Mesenchymal stem cell (in vitro differentiated cells and primary cell): ENCODE measurements at regions not wholly inside any gene's neighbourhood (a gene's known extent, or its start where the extent isn't known, plus 50 kb on each side); places are given as distances from the start of the nearest gene placed in this dataset.

Experiments
- DNase-seq: peaks from one replicate; pipeline ENCODE4 v3.0.0-alpha.2; 2013
- H2AFZ ChIP-seq: one replicate; pipeline ENCODE4 v1.6.1; 2013; ENCODE audit warnings: low read depth, mild to moderate bottlenecking, control low read depth, inconsistent platforms, low read length, moderate library complexity
- H2AK5ac ChIP-seq: 2 replicates; pipeline ENCODE4 v1.6.1; 2013; ENCODE audit warnings: low read length, moderate library complexity, mild to moderate bottlenecking, inconsistent platforms; ENCODE audit not compliant: severe bottlenecking
- H2BK120ac ChIP-seq: one replicate; pipeline ENCODE4 v1.6.1; 2013; ENCODE audit warnings: low read depth, mild to moderate bottlenecking, inconsistent platforms, low read length, moderate library complexity
- H2BK12ac ChIP-seq, 2 experiments: one replicate each; pipeline ENCODE4 v1.6.1; 2013; ENCODE audit warnings: inconsistent platforms in 2 of 2, low read length in 2 of 2, mild to moderate bottlenecking in 2 of 2, moderate library complexity in 2 of 2, control low read depth in 1 of 2
- H2BK15ac ChIP-seq: one replicate; pipeline ENCODE4 v1.6.1; 2013; ENCODE audit warnings: mild to moderate bottlenecking, low read depth, inconsistent platforms; ENCODE audit not compliant: poor library complexity, severe bottlenecking
- H2BK5ac ChIP-seq: 2 replicates; pipeline ENCODE4 v1.6.1; 2013; ENCODE audit warnings: low read depth, mild to moderate bottlenecking, low read length, control low read depth, inconsistent platforms; ENCODE audit not compliant: poor library complexity, severe bottlenecking
- H3K14ac ChIP-seq, 2 experiments: one replicate each; pipeline ENCODE4 v1.6.1; 2013; ENCODE audit warnings: inconsistent platforms in 2 of 2, low read length in 2 of 2, control low read depth in 1 of 2, mild to moderate bottlenecking in 1 of 2, moderate library complexity in 1 of 2
- H3K18ac ChIP-seq, 2 experiments: one replicate each; pipeline ENCODE4 v1.6.1; 2013; ENCODE audit warnings: inconsistent platforms in 2 of 2, low read length in 2 of 2, control low read depth in 1 of 2, low read depth in 1 of 2, mild to moderate bottlenecking in 1 of 2
- H3K23ac ChIP-seq, 2 experiments: one replicate each; pipeline ENCODE4 v1.6.1; 2013; ENCODE audit warnings: inconsistent platforms in 2 of 2, low read length in 2 of 2, mild to moderate bottlenecking in 2 of 2, moderate library complexity in 2 of 2, control low read depth in 1 of 2
- H3K27ac ChIP-seq: 2 replicates; pipeline ENCODE4 v1.5.1; 2013; ENCODE audit warnings: mild to moderate bottlenecking, moderate library complexity, low read length, control low read depth, inconsistent platforms; ENCODE audit not compliant: poor library complexity, severe bottlenecking
- H3K27me3 ChIP-seq, 2 experiments: 2 replicates each; pipeline versions ENCODE4 v1.6.1 to v1.7.0; 2013; ENCODE audit warnings: low read length in 2 of 2, mild to moderate bottlenecking in 2 of 2, moderate library complexity in 2 of 2, control low read depth in 1 of 2, inconsistent platforms in 1 of 2; ENCODE audit not compliant: control insufficient read depth in 1 of 2, insufficient read depth in 1 of 2
- H3K36me3 ChIP-seq, 2 experiments: 2 replicates each; pipeline versions ENCODE4 v1.6.1 to v1.7.0; 2013; ENCODE audit warnings: low read length in 2 of 2, control low read depth in 1 of 2, inconsistent platforms in 1 of 2, low read depth in 1 of 2, mild to moderate bottlenecking in 1 of 2; ENCODE audit not compliant: insufficient read depth in 2 of 2, control insufficient read depth in 1 of 2
- H3K4ac ChIP-seq, 2 experiments: one replicate each; pipeline ENCODE4 v1.6.1; 2013; ENCODE audit warnings: inconsistent platforms in 2 of 2, low read length in 2 of 2, mild to moderate bottlenecking in 2 of 2, moderate library complexity in 2 of 2, control low read depth in 1 of 2, low read depth in 1 of 2
- H3K4me1 ChIP-seq: 2 replicates; pipeline ENCODE4 v1.6.1; 2013; ENCODE audit warnings: low read depth, low read length, control low read depth; ENCODE audit not compliant: control insufficient read depth, insufficient read depth
- H3K4me2 ChIP-seq: 2 replicates; pipeline ENCODE4 v1.6.1; 2013; ENCODE audit warnings: low read length, mild to moderate bottlenecking, inconsistent platforms; ENCODE audit not compliant: poor library complexity, severe bottlenecking
- H3K4me3 ChIP-seq, 2 experiments: 2 replicates each; pipeline versions ENCODE4 v1.5.1 to v1.7.0; 2013; ENCODE audit warnings: low read length in 2 of 2, mild to moderate bottlenecking in 2 of 2, control low read depth in 1 of 2, low read depth in 1 of 2; ENCODE audit not compliant: insufficient read depth in 1 of 2
- H3K79me1 ChIP-seq: replicated peaks from 2 replicates; pipeline ENCODE4 v1.6.1; 2013; ENCODE audit warnings: mild to moderate bottlenecking, control low read depth, low read length, inconsistent platforms; ENCODE audit not compliant: poor library complexity, severe bottlenecking
- H3K9ac ChIP-seq: 2 replicates; pipeline ENCODE4 v1.7.0; 2013; ENCODE audit warnings: mild to moderate bottlenecking, low read length, moderate library complexity
- H3K9me3 ChIP-seq: 2 replicates; pipeline ENCODE4 v1.7.0; 2013; ENCODE audit warnings: mild to moderate bottlenecking, low read length; ENCODE audit not compliant: control insufficient read depth
- H4K8ac ChIP-seq: one replicate; pipeline ENCODE4 v1.6.1; 2013; ENCODE audit warnings: inconsistent platforms, mild to moderate bottlenecking, low read length, moderate library complexity
- H4K91ac ChIP-seq: one replicate; pipeline ENCODE4 v1.6.1; 2013; ENCODE audit warnings: mild to moderate bottlenecking, low read length, inconsistent platforms
- WGBS: methylation state at CpG from one replicate; pipeline ENCODE4 v1.1.7; 2013; ENCODE audit warnings: mixed read lengths; 5-methylcytosine and 5-hydroxymethylcytosine counted together

- 76% methylated on average over 4 of the region's 4 CpGs for WGBS
- Histone ChIP-seq H4K8ac (no peak overlapping the region), H2BK12ac (no peak overlapping the region), H3K9ac (no peak overlapping the region), H2BK120ac (no peak overlapping the region), H3K79me1 (no peaks in the 10 kb centered on the region), H3K36me3 (no peaks in the 10 kb centered on the region), H3K4ac (no peak overlapping the region), H3K4me1 (no peaks in the 10 kb centered on the region), H3K18ac (no peak overlapping the region), H3K27me3 (no peaks in the 10 kb centered on the region), H4K91ac (no peak overlapping the region), H3K23ac (no peak overlapping the region), H2BK5ac (no peak overlapping the region), H3K27ac (no peak overlapping the region), H2AK5ac (no peak overlapping the region), H3K4me2 (no peak overlapping the region), H2BK15ac (no peak overlapping the region), H3K14ac (no peak overlapping the region), H3K4me3 (no peak overlapping the region), H3K9me3 (no peaks in the 10 kb centered on the region), H2AFZ (no peak overlapping the region)
- no peak for DNase-seq
These were observed 259.9 kb upstream of the KCNH8 start for GRCh38 chr3:18888370-18888769.

- Histone ChIP-seq H2BK15ac (no peak overlapping the region), H3K23ac (no peak overlapping the region), H2AFZ (no peak overlapping the region), H4K91ac (no peak overlapping the region), H2BK12ac (no peak overlapping the region), H2BK120ac (no peak overlapping the region), H4K8ac (no peak overlapping the region), H2AK5ac (no peak overlapping the region), H3K9ac (no peak overlapping the region), H3K4me3 (no peak overlapping the region), H3K27me3 (no peaks in the 10 kb centered on the region), H3K9me3 (no peaks in the 10 kb centered on the region), H3K18ac (no peak overlapping the region), H3K14ac (no peak overlapping the region), H3K4me2 (no peak overlapping the region), H2BK5ac (no peak overlapping the region), H3K27ac (no peak overlapping the region), H3K36me3 (no peaks in the 10 kb centered on the region), H3K79me1 (no peaks in the 10 kb centered on the region), H3K4ac (no peak overlapping the region), H3K4me1 (no peaks in the 10 kb centered on the region)
- DNase-seq, result no peak
- 36% methylated on average over 6 of the region's 6 CpGs for WGBS
These were observed 262.0 kb upstream of the KCNH8 start for GRCh38 chr3:18886331-18886730.

GRCh38 chr3:18885612-18886011 lies 262.7 kb upstream of the KCNH8 start:
- no peak overlapping the region for H3K18ac ChIP-seq
- H2AFZ ChIP-seq, result no peak overlapping the region
- no peak overlapping the region for H2BK120ac ChIP-seq
- no peak overlapping the region for H3K4ac ChIP-seq
- WGBS, result 89% methylated on average over 6 of the region's 6 CpGs
- no peak overlapping the region for H4K91ac ChIP-seq
- no peak overlapping the region for H3K9ac ChIP-seq
- H3K4me1 ChIP-seq, result no peaks in the 10 kb centered on the region
- no peak overlapping the region for H3K4me2 ChIP-seq
- no peak overlapping the region for H3K14ac ChIP-seq
- no peaks in the 10 kb centered on the region for H3K36me3 ChIP-seq
- H4K8ac ChIP-seq, result no peak overlapping the region
- no peak overlapping the region for H3K23ac ChIP-seq
- no peak for DNase-seq
- H3K27me3 ChIP-seq, result no peaks in the 10 kb centered on the region
- H2BK15ac ChIP-seq, result no peak overlapping the region
- H3K4me3 ChIP-seq, result no peak overlapping the region
- no peak overlapping the region for H2AK5ac ChIP-seq
- H3K9me3 ChIP-seq, result no peaks in the 10 kb centered on the region
- H2BK5ac ChIP-seq, result no peak overlapping the region
- no peak overlapping the region for H3K27ac ChIP-seq
- H3K79me1 ChIP-seq, result no peaks in the 10 kb centered on the region
- H2BK12ac ChIP-seq, result no peak overlapping the region

- H2BK12ac ChIP-seq, result no peak overlapping the region
- no peaks in the 10 kb centered on the region for H3K27me3 ChIP-seq
These were observed 264.7 kb upstream of the KCNH8 start for GRCh38 chr3:18883571-18883970.

More at GRCh38 chr3:18883571-18883970, 264.7 kb upstream of the KCNH8 start:
- Histone ChIP-seq H2AFZ (no peak overlapping the region), H3K9me3 (no peaks in the 10 kb centered on the region), H3K27ac (no peak overlapping the region), H2BK15ac (no peak overlapping the region), H3K4me2 (no peak overlapping the region), H3K4ac (no peak overlapping the region), H3K4me1 (no peaks in the 10 kb centered on the region), H2BK5ac (no peak overlapping the region), H3K14ac (no peak overlapping the region), H2BK120ac (no peak overlapping the region), H3K18ac (no peak overlapping the region), H3K23ac (no peak overlapping the region), H4K91ac (no peak overlapping the region), H3K4me3 (no peak overlapping the region), H3K79me1 (no peaks in the 10 kb centered on the region), H3K9ac (no peak overlapping the region), H3K36me3 (no peaks in the 10 kb centered on the region), H2AK5ac (no peak overlapping the region), H4K8ac (no peak overlapping the region)
- no peak for DNase-seq
- WGBS, result 88% methylated on average over 1 of the region's 2 CpGs
